Naive thymus-derived CD4-positive, alpha-beta T cell (primary cell): ENCODE measurements at regions not wholly inside any gene's neighbourhood (a gene's known extent, or its start where the extent isn't known, plus 50 kb on each side); places are given as distances from the start of the nearest gene placed in this dataset.

Experiments
- ATAC-seq: fragments of 150-1000 bp; cut with Tn5 transposase; 2 replicates; pipeline ENCODE4 v1.10.0; 2021; ENCODE audit warnings: mild to moderate bottlenecking, moderate library complexity
- CTCF ChIA-PET: fragments of 350-600 bp; sonication (Branson Sonifier 250); formaldehyde crosslinking; loops from one replicate; lab custom pipeline; 2021; ENCODE audit warnings: antibody characterized with exemption; lab: Charles Lee
- POLR2A ChIA-PET: fragments of 350-600 bp; sonication (Branson Sonifier 250); formaldehyde crosslinking; loops from one replicate; lab custom pipeline; 2021; ENCODE audit warnings: antibody characterized with exemption, inconsistent platforms; lab: Charles Lee
- DNase-seq, 9 donors: peaks; one replicate each; pipeline versions ENCODE4 v3.0.0 to v3.0.0-alpha.2; 2020 to 2022; ENCODE audit warnings: mixed read lengths in 1 of 9
- H3K27ac ChIP-seq: one replicate; pipeline ENCODE4 v1.7.0; 2013; ENCODE audit warnings: mild to moderate bottlenecking, low read depth, low read length, moderate library complexity
- H3K27me3 ChIP-seq, 2 donors: one replicate each; pipeline ENCODE4 v1.7.0; 2013; ENCODE audit warnings: low read length in 2 of 2, mild to moderate bottlenecking in 2 of 2, moderate library complexity in 2 of 2; ENCODE audit not compliant: control insufficient read depth in 2 of 2, insufficient read depth in 2 of 2
- H3K36me3 ChIP-seq, 3 experiments: 1 replicate in 2 of 3; 2 replicates in 1 of 3; pipeline ENCODE4 v1.7.0; 2013; ENCODE audit warnings: low read length in 3 of 3, mild to moderate bottlenecking in 3 of 3, moderate library complexity in 1 of 3; ENCODE audit not compliant: insufficient read depth in 3 of 3, control insufficient read depth in 2 of 3
- H3K4me1 ChIP-seq, 2 donors: one replicate each; pipeline ENCODE4 v1.7.0; 2013; ENCODE audit warnings: low read length in 2 of 2, mild to moderate bottlenecking in 2 of 2, moderate library complexity in 1 of 2; ENCODE audit not compliant: control insufficient read depth in 2 of 2, insufficient read depth in 2 of 2
- H3K4me3 ChIP-seq: 2 replicates; pipeline ENCODE4 v1.7.0; 2013; ENCODE audit warnings: mild to moderate bottlenecking, low read length
- H3K9me3 ChIP-seq, 3 experiments: 1 replicate in 2 of 3; 2 replicates in 1 of 3; pipeline ENCODE4 v1.7.0; 2013; ENCODE audit warnings: low read length in 3 of 3; ENCODE audit not compliant: control insufficient read depth in 2 of 3
- H3K27ac Mint-ChIP-seq, 9 donors: one replicate each; pipeline ENCODE4 v1.8.0; 2020 to 2022; ENCODE audit warnings: mixed read lengths in 9 of 9, mild to moderate bottlenecking in 8 of 9, moderate library complexity in 5 of 9, inconsistent platforms in 2 of 9
- H3K27me3 Mint-ChIP-seq, 5 donors: one replicate each; pipeline ENCODE4 v1.8.0; 2021 to 2022; ENCODE audit warnings: mixed read lengths in 5 of 5, mild to moderate bottlenecking in 1 of 5
- H3K36me3 Mint-ChIP-seq, 5 donors: one replicate each; pipeline ENCODE4 v1.8.0; 2020 to 2022; ENCODE audit warnings: mixed read lengths in 5 of 5, mild to moderate bottlenecking in 3 of 5, inconsistent platforms in 1 of 5
- H3K4me1 Mint-ChIP-seq, 7 donors: one replicate each; pipeline ENCODE4 v1.8.0; 2020 to 2022; ENCODE audit warnings: mixed read lengths in 7 of 7, mild to moderate bottlenecking in 3 of 7, inconsistent platforms in 1 of 7
- H3K4me3 Mint-ChIP-seq, 10 donors: one replicate each; pipeline ENCODE4 v1.8.0; 2020 to 2022; ENCODE audit warnings: mild to moderate bottlenecking in 10 of 10, mixed read lengths in 10 of 10, moderate library complexity in 6 of 10, inconsistent platforms in 2 of 10
- H3K9me3 Mint-ChIP-seq, 11 donors: one replicate each; pipeline ENCODE4 v1.8.0; 2020 to 2022; ENCODE audit warnings: mixed read lengths in 11 of 11, mild to moderate bottlenecking in 4 of 11, inconsistent platforms in 1 of 11, moderate library complexity in 1 of 11
- intact Hi-C, 2 donors: fragments of 100-400 bp; cut with micrococcal nuclease; formaldehyde crosslinking; loops; one replicate each; pipeline ENCODE4 v1.15.1; 2023

GRCh38 chr14:71423481-71423880 is 508.7 kb upstream of the RGS6 start:
- DNase-seq, result no peak
- no peaks in the 10 kb centered on the region for H3K4me1 ChIP-seq
- ATAC-seq, result no peak
- Mint-ChIP-seq H3K36me3 (peaks cover 7 to 75% (median 66%) of the 10 kb centered on the region in 5 donors), H3K27me3 (no peaks in the 10 kb centered on the region), H3K9me3 (peaks cover 2 to 49% (median 23%) of the 10 kb centered on the region in 11 donors), H3K27ac (no peak overlapping the region), H3K4me3 (no peak overlapping the region), H3K4me1 (peaks cover 2 to 16% (median 10%) of the 10 kb centered on the region in 7 donors)
- ChIA-PET CTCF (no interaction called here), POLR2A (no interaction called here)
- H3K4me3 ChIP-seq, result no peak overlapping the region
- H3K27ac ChIP-seq, result no peak overlapping the region
- H3K27me3 ChIP-seq, result no peaks in the 10 kb centered on the region
- peaks cover 0 to 3% (median 0%) of the 10 kb centered on the region in 3 experiments for H3K9me3 ChIP-seq
- intact Hi-C loops, result no loop called here
- H3K36me3 ChIP-seq, result peaks cover 0 to 3% (median 0%) of the 10 kb centered on the region in 3 experiments

GRCh38 chr14:71424941-71425340 is 507.3 kb upstream of the RGS6 start:
- Histone ChIP-seq H3K4me1 (no peaks in the 10 kb centered on the region), H3K9me3 (peaks cover 0 to 3% (median 0%) of the 10 kb centered on the region in 3 experiments), H3K27me3 (no peaks in the 10 kb centered on the region), H3K27ac (no peak overlapping the region), H3K4me3 (no peak overlapping the region), H3K36me3 (peaks cover 0 to 3% (median 0%) of the 10 kb centered on the region in 3 experiments)
- Mint-ChIP-seq H3K27me3 (no peaks in the 10 kb centered on the region), H3K36me3 (peaks cover 7 to 67% (median 61%) of the 10 kb centered on the region in 5 donors), H3K4me1 (peaks cover 0 to 23% (median 15%) of the 10 kb centered on the region in 7 donors), H3K9me3 (peaks cover 2 to 49% (median 23%) of the 10 kb centered on the region in 11 donors), H3K27ac (no peak overlapping the region), H3K4me3 (no peak overlapping the region)
- intact Hi-C loops, result no loop called here
- ChIA-PET POLR2A (no interaction called here), CTCF (no interaction called here)
- ATAC-seq (no peak), DNase-seq (no peak)

GRCh38 chr14:71426001-71426400 is 506.2 kb upstream of the RGS6 start:
- H3K36me3 ChIP-seq, result peaks cover 0 to 3% (median 0%) of the 10 kb centered on the region in 3 experiments
- CTCF ChIA-PET, result no interaction called here
- Mint-ChIP-seq H3K27ac (no peak overlapping the region), H3K27me3 (no peaks in the 10 kb centered on the region), H3K9me3 (peaks cover 2 to 49% (median 23%) of the 10 kb centered on the region in 11 donors), H3K4me3 (no peak overlapping the region), H3K36me3 (peaks cover 7 to 58% (median 52%) of the 10 kb centered on the region in 5 donors), H3K4me1 (peaks cover 6 to 25% (median 21%) of the 10 kb centered on the region in 7 donors)
- POLR2A ChIA-PET, result interaction anchor here (0.6 kb wide), 1 partner anchor 220 kb away, joined by 3 read pairs; no protein-coding TSS in a partner anchor
- no peaks in the 10 kb centered on the region for H3K27me3 ChIP-seq
- no peak overlapping the region for H3K27ac ChIP-seq
- H3K4me3 ChIP-seq, result no peak overlapping the region
- H3K9me3 ChIP-seq, result peaks cover 0 to 3% (median 0%) of the 10 kb centered on the region in 3 experiments
- H3K4me1 ChIP-seq, result no peaks in the 10 kb centered on the region
- ATAC-seq (no peak), DNase-seq (no peak)
- intact Hi-C loops, result no loop called here

GRCh38 chr14:71429902-71430301 is 502.3 kb upstream of the RGS6 start:
- intact Hi-C loops, result no loop called here
- Mint-ChIP-seq H3K9me3 (peaks cover 0 to 28% (median 15%) of the 10 kb centered on the region in 11 donors), H3K36me3 (peaks cover 7 to 39% (median 38%) of the 10 kb centered on the region in 5 donors), H3K27me3 (no peaks in the 10 kb centered on the region), H3K27ac (no peak overlapping the region), H3K4me1 (peaks cover 15 to 28% (median 23%) of the 10 kb centered on the region in 7 donors), H3K4me3 (no peak overlapping the region)
- no peaks in the 10 kb centered on the region for H3K4me1 ChIP-seq
- no peak overlapping the region for H3K27ac ChIP-seq
- no peaks in the 10 kb centered on the region for H3K27me3 ChIP-seq
- ChIA-PET CTCF (no interaction called here), POLR2A (no interaction called here)
- H3K36me3 ChIP-seq, result no peaks in the 10 kb centered on the region
- ATAC-seq, result no peak
- no peak for DNase-seq
- H3K4me3 ChIP-seq, result no peak overlapping the region
- peaks cover 0 to 3% (median 0%) of the 10 kb centered on the region in 3 experiments for H3K9me3 ChIP-seq

- no peak overlapping the region for H3K27ac ChIP-seq
- DNase-seq (no peak), ATAC-seq (no peak)
- ChIA-PET POLR2A (no interaction called here), CTCF (no interaction called here)
- H3K36me3 ChIP-seq, result no peaks in the 10 kb centered on the region
- no peaks in the 10 kb centered on the region for H3K27me3 Mint-ChIP-seq
- H3K27ac Mint-ChIP-seq, result no peak overlapping the region
- peaks cover 15 to 28% (median 23%) of the 10 kb centered on the region in 7 donors for H3K4me1 Mint-ChIP-seq
- H3K36me3 Mint-ChIP-seq, result peaks cover 7 to 38% (median 36%) of the 10 kb centered on the region in 5 donors
- H3K4me3 Mint-ChIP-seq, result no peak overlapping the region
- peaks cover 0 to 24% (median 11%) of the 10 kb centered on the region in 11 donors for H3K9me3 Mint-ChIP-seq
- no peak overlapping the region for H3K4me3 ChIP-seq
- no peaks in the 10 kb centered on the region for H3K4me1 ChIP-seq
- intact Hi-C loops, result no loop called here
- H3K9me3 ChIP-seq, result peaks cover 0 to 3% (median 0%) of the 10 kb centered on the region in 3 experiments
- no peaks in the 10 kb centered on the region for H3K27me3 ChIP-seq
Measured at GRCh38 chr14:71430321-71430677, 501.9 kb upstream of the RGS6 start.

GRCh38 chr14:71430678-71431376 is 501.4 kb upstream of the RGS6 start:
- H3K27me3 Mint-ChIP-seq, result no peaks in the 10 kb centered on the region
- no peaks in the 10 kb centered on the region for H3K36me3 ChIP-seq
- peaks cover 0 to 3% (median 0%) of the 10 kb centered on the region in 3 experiments for H3K9me3 ChIP-seq
- ChIA-PET CTCF (no interaction called here), POLR2A (no interaction called here)
- H3K27me3 ChIP-seq, result no peaks in the 10 kb centered on the region
- peaks cover 7 to 38% (median 33%) of the 10 kb centered on the region in 5 donors for H3K36me3 Mint-ChIP-seq
- H3K4me3 Mint-ChIP-seq, result no peak overlapping the region
- H3K27ac Mint-ChIP-seq, result peak overlapping the region in 2 of 9 donors; percentile 8 to 16
- no peak for ATAC-seq
- no peak for DNase-seq
- H3K9me3 Mint-ChIP-seq, result peaks cover 0 to 19% (median 9%) of the 10 kb centered on the region in 11 donors
- intact Hi-C loops, result no loop called here
- H3K27ac ChIP-seq, result no peak overlapping the region
- no peaks in the 10 kb centered on the region for H3K4me1 ChIP-seq
- H3K4me1 Mint-ChIP-seq, result peaks cover 15 to 28% (median 23%) of the 10 kb centered on the region in 7 donors
- no peak overlapping the region for H3K4me3 ChIP-seq
